ENCODE measurements at regions not wholly inside any gene's neighbourhood (a gene's known extent, or its start where the extent isn't known, plus 50 kb on each side); places are given as distances from the start of the nearest gene placed in this dataset.
"Not testable (repeated sequence)": the region's sequence is repeated elsewhere in the genome, so short reads cannot be mapped to it uniquely, and the experiment has no call there.

DNA sequence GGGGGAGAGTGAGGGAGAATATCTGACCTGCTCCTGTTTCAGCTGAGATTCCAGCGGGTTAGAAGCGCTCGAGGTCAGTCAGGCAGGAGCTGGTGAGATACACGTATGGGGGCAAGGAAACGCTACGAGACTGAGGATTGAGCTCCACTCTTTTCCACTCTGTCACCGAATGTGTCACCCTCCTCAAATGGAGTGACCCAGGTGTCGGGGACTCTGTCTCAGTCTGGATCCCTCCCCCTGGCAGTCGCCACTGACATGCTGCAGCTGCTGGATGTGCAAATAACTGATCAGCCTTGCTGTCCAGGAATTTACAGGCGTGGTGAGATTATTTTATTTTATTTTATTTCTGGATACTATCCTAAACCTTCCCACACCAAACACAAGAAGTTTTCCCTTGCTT, 100.9 kb upstream of the DPP6 start:
- no peak for DNase-seq
- Histone ChIP-seq H3K27ac (no peak overlapping the region), H3K4me1 (no peaks in the 10 kb centered on the region)

DNA sequence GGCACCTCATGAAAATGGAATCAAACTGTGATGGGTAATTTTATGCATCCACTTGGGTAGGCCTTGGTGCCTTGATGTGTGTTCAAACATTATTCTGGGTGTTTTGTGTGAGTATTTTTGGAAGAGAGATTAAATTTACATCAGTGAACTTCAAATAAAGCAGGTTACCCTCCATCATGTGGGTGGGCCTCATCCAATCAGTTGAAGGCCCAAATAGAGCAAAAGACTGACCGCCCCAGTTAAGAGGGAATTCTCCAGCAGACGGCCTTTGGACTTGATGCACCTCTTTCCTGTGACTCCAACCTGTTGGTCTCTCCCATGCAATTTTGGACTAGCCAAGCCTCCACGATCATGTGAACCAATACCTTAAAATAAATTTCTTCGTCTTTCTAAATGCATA, 97.7 kb upstream of the DPP6 start:
- no peaks in the 10 kb centered on the region for H3K4me1 ChIP-seq
- H3K9me3 ChIP-seq: no peaks in the 10 kb centered on the region
- no peak for DNase-seq
- H3K4me3 ChIP-seq: no peak overlapping the region
- H3K36me3 ChIP-seq: no peaks in the 10 kb centered on the region
- TF ChIP-seq CTCF (IDR thresholded peaks at IDR 0.05): no peak
- TF ChIP-seq POLR2A (IDR thresholded peaks at IDR 0.05): no peak
- no peak overlapping the region for H3K27ac ChIP-seq
- no peaks in the 10 kb centered on the region for H3K27me3 ChIP-seq

More for the DNA sequence above, 100.9 kb upstream of the DPP6 start:
- Histone ChIP-seq H3K4me3 (no peak overlapping the region), H3K9me3 (no peaks in the 10 kb centered on the region), H3K36me3 (no peaks in the 10 kb centered on the region), H3K27me3 (no peaks in the 10 kb centered on the region)
- TF ChIP-seq POLR2A (IDR thresholded peaks at IDR 0.05) (no peak), CTCF (IDR thresholded peaks at IDR 0.05) (no peak)

GRCh38 chr7:153957677-153958076, 94.5 kb upstream of the DPP6 start:
- not testable (repeated sequence) for DNase-seq, H3K4me3 ChIP-seq, H3K27ac ChIP-seq, H3K9me3 ChIP-seq, H3K36me3 ChIP-seq, H3K4me1 ChIP-seq, H3K27me3 ChIP-seq

- H3K4me1 ChIP-seq, H3K27ac ChIP-seq, H3K9me3 ChIP-seq, H3K4me3 ChIP-seq, H3K27me3 ChIP-seq, DNase-seq, H3K36me3 ChIP-seq: not testable (repeated sequence)
These were observed 93.8 kb upstream of the DPP6 start for GRCh38 chr7:153958381-153958780.

DNA sequence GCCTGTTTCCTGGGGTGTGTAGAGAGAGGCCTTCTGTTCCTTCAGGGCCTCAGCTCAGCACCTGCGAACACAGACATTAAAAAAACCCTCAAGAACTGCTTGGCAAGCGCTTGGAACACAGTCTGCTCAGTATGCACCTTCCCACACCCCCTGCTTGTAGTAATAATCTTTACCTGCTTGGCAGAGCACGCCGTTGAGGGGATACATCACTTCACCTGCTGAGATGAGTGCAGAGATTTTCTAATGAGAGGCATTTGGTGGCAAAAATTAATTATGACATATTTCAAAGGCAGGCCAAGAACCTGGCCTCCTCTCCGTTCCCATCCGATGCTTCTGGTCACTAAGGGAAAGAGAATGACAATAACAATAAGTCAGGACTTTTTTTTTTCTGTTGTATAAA, 93.4 kb upstream of the DPP6 start:
- not testable (repeated sequence) for DNase-seq, H3K36me3 ChIP-seq, H3K27me3 ChIP-seq, H3K4me3 ChIP-seq, H3K9me3 ChIP-seq, H3K4me1 ChIP-seq, H3K27ac ChIP-seq

GRCh38 chr7:153964481-153965112, 87.6 kb upstream of the DPP6 start:
- not testable (repeated sequence) for H3K27ac ChIP-seq, H3K4me3 ChIP-seq, H3K27me3 ChIP-seq, DNase-seq, H3K4me1 ChIP-seq, H3K36me3 ChIP-seq, H3K9me3 ChIP-seq

DNA sequence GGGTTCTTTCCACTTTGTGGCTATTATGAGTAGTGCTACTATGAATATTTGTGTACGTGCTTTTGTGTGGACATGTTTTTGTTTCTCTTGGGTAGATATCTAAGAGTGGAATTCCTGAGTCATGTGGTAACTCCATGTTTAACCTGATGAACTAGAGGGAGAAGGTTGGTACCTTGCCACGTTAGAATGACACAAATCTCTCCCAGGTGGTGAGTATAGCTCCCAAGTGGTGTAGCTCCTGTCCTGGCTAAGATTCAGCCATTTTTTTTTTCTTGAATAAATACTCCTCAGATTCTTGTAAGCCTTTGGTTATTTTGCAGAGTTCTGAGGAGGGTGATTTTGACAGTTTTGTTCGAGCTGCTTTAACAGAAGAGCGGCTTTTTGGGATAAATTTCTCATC, 83.2 kb upstream of the DPP6 start:
- H3K4me3 ChIP-seq, H3K4me1 ChIP-seq, H3K36me3 ChIP-seq, H3K27ac ChIP-seq, DNase-seq, H3K9me3 ChIP-seq, H3K27me3 ChIP-seq: not testable (repeated sequence)

DNA sequence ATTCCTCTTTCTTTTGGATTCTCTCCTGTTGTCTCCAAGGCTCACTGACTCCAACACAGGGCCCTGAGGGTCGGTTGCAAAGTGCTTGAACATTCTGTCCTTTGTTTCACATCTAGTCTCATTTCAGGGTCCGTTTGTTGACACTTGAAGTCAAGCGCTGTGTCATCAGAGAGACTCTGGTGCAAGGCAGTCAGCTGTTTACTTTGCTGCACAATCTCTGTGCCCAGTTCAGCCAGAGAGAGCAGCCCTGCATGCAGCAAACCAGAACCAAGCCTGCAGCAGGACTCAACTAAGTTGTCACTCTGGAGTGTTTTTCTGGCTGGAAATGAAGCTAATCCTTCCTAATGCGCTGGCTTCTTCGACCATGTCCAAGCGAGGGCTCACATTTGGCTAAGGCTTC, 77.6 kb upstream of the DPP6 start:
- H3K36me3 ChIP-seq, DNase-seq, H3K27ac ChIP-seq, H3K4me1 ChIP-seq, H3K4me3 ChIP-seq, H3K9me3 ChIP-seq, H3K27me3 ChIP-seq: not testable (repeated sequence)

DNA sequence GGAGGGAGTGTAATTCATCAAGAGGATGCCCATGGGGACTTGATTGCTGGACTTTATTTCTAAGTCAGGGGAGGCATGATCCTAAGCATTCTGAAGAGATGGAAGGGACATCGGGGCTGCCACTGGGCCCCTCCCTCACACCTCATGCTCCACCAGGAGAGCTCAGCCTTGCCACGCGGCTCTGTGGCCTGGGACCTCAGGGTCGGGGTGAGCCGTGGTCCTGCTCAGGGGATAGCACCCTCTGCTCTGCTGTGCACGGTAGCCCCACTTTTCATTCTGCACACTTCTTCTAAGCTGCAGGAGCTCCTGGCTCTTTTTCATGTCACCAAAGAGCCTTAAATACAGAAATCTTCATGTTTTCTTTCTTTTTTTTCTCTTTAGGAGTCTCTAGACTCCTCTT, 75.5 kb upstream of the DPP6 start:
- not testable (repeated sequence) for DNase-seq, H3K27ac ChIP-seq, H3K4me1 ChIP-seq, H3K27me3 ChIP-seq, H3K36me3 ChIP-seq, H3K4me3 ChIP-seq, H3K9me3 ChIP-seq

DNA sequence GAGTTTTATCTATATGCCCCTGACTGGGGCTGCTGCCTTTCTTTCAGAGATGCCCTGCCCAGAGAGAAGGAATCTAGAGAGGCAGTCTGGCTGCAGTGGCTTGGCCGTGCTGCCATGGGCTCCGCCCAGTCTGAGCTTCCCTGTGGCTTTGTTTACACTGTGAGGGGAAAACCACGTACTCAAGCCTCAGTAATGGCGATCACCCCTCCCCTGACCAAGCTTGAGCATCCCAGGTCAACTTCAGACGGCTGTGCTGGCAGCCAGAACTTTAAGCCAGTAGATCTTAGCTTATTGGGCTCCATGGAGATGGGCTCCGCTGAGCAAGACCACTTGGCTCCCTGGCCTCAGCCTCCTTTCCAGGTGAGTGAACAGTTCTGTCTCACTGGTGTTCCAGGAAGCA, 69.0 kb upstream of the DPP6 start:
- H3K4me1 ChIP-seq, H3K4me3 ChIP-seq, H3K27me3 ChIP-seq, H3K27ac ChIP-seq, H3K36me3 ChIP-seq, H3K9me3 ChIP-seq, DNase-seq: not testable (repeated sequence)

DNA sequence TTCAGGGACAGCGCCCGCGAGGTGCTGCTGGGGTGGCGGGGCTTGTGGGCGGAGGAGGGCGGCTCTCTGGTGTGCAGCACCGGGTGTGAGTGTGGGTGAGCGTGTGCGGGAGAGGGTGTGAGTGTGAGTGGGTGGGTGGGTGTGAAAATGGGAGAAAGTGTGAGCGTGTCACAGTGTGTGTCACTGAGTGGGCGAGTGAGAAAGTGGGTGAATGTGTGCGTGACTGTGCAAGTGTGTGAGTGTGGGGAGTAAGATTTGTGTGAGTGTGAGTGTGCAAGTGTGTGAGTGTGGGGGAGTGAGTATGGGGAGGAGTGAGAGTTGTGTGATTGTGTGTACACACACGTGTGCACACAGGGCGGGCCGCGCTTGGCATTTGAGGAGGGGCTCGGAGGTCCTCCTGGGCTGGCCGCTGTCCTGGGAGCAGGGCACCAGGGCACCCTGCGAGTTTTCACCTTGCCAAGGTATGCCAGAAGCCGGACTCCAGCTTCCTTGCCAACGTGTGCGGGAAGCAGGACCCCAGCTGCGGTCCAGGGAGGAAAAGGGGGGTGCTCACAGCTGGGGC, 63.1 kb upstream of the DPP6 start:
- not testable (repeated sequence) for DNase-seq

DNA sequence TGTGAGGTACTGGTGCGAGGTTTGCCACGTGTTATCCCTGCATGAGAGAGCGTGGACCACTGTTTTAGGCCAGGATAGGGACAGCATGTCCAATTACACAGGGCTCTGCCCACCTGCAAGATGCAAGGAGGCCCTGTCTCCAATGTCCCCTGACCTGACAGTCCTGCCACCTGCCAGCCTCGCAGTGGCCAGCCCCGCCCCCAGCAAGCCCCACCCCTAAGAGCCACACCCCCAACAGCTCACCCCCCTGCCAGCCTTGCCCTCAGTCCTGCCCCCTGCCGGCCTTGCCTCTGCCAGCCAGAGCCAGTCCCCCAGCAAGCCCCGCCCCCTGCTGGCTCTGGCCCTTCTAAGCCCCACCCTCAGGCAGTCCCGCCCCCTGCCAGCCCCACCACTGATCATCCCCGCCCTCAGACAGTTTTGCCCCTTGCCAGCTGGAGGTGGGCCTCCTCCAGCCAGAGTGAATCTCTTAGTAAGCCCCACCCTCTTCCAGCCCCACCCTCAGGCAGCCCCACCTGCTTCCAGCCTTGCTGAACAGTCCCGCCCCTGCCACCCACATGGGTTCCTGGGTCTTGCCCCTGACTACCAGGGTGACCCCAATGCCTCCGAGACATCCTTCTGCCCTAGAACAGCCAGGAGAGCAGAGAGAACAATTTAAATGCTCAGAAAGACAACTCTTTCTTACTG, 62.3 kb upstream of the DPP6 start:
- not testable (repeated sequence) for H3K4me3 ChIP-seq, DNase-seq, H3K9me3 ChIP-seq, H3K27ac ChIP-seq, H3K27me3 ChIP-seq, H3K4me1 ChIP-seq, H3K36me3 ChIP-seq

More for the DNA sequence above, 63.1 kb upstream of the DPP6 start:
- H3K4me1 ChIP-seq, H3K27ac ChIP-seq, H3K36me3 ChIP-seq, H3K9me3 ChIP-seq, H3K27me3 ChIP-seq, H3K4me3 ChIP-seq: not testable (repeated sequence)

- H3K4me3 ChIP-seq, H3K27me3 ChIP-seq, H3K27ac ChIP-seq, H3K36me3 ChIP-seq, H3K9me3 ChIP-seq, H3K4me1 ChIP-seq, DNase-seq: not testable (repeated sequence)
These were observed 60.7 kb upstream of the DPP6 start for GRCh38 chr7:153991471-153991870.

All from Peyer's patch (tissue), 4 donors.